ENCODE measurements at regions not wholly inside any gene's neighbourhood (a gene's known extent, or its start where the extent isn't known, plus 50 kb on each side); places are given as distances from the start of the nearest gene placed in this dataset.

DNA sequence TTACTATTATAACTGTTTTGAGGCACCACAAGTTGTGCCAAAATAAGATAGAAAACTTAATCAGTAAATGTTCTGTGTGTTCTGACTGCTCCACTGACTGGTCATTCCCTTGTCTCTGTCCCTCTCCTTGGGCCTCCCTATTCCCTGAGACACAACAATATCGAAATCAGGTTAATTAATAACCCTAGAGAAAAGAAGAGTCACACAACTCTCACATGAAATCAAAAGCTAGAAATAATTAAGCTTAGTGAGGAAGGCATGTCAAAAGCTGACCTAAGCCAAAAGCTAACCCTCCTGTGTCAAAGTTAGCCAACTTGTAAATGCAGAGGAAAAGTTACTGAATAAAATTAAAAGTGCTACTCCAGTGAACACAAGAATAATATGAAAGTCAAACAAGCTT is 53.8 kb upstream of the CCDC196 start:
- Histone ChIP-seq H3K9me3 (replicated peaks; ENCODE audit: insufficient read depth, low read length) (no peaks in the 10 kb centered on the region), H3F3A (ENCODE audit: insufficient read depth, low read length) (no peaks in the 10 kb centered on the region), H3K9me2 (replicated peaks; ENCODE audit: insufficient read depth, low read length) (no peaks in the 10 kb centered on the region), H3K4me2 (ENCODE audit: low read depth, low read length) (no peak overlapping the region), H3K4me1 (ENCODE audit: low read length) (no peaks in the 10 kb centered on the region), H3K4me3 (ENCODE audit: low read length) (no peak overlapping the region), H3K27me3 (replicated peaks; ENCODE audit: insufficient read depth, low read length) (no peaks in the 10 kb centered on the region), H3K36me3 (replicated peaks; ENCODE audit: insufficient read depth, low read length) (no peaks in the 10 kb centered on the region), H2AFZ (ENCODE audit: low read length) (no peak overlapping the region), H3K9ac (ENCODE audit: low read length) (no peak overlapping the region), H3K27ac (ENCODE audit: low read length) (no peak overlapping the region), H3K79me2 (ENCODE audit: low read length) (no peaks in the 10 kb centered on the region), H4K20me1 (ENCODE audit: insufficient read depth, low read length) (no peaks in the 10 kb centered on the region)
- no peak for TF ChIP-seq EZH2phosphoT487 (IDR thresholded peaks at IDR 0.05; ENCODE audit: low read length)
- no peak for TF ChIP-seq EZH2 (optimal IDR thresholded peaks at IDR 0.05; ENCODE audit: low read depth, low read length)
- TF ChIP-seq, protein P1, sequence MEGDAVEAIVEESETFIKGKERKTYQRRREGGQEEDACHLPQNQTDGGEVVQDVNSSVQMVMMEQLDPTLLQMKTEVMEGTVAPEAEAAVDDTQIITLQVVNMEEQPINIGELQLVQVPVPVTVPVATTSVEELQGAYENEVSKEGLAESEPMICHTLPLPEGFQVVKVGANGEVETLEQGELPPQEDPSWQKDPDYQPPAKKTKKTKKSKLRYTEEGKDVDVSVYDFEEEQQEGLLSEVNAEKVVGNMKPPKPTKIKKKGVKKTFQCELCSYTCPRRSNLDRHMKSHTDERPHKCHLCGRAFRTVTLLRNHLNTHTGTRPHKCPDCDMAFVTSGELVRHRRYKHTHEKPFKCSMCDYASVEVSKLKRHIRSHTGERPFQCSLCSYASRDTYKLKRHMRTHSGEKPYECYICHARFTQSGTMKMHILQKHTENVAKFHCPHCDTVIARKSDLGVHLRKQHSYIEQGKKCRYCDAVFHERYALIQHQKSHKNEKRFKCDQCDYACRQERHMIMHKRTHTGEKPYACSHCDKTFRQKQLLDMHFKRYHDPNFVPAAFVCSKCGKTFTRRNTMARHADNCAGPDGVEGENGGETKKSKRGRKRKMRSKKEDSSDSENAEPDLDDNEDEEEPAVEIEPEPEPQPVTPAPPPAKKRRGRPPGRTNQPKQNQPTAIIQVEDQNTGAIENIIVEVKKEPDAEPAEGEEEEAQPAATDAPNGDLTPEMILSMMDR (IDR thresholded peaks at IDR 0.05; ENCODE audit: low read length) = no peak
- no peak for DNase-seq

DNA sequence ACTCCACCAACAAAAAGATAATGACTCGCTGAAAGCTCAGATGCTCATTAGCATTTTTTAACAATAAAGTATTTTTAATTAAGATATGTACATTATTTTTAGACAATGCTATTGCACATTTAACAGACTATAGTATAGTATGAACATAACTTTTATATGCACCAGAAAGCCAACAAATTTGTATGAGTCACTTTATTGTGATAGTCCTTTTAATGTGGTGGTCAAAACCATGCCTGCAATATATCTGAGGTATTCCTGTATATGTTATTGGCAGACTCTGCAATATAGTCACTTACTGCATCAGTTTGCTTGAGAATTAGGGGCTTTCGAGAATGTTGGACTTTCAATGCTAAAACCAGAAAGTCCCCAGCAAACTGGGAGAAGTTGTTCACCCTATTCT is 51.7 kb upstream of the CCDC196 start:
- H3K27me3 ChIP-seq (replicated peaks; ENCODE audit: insufficient read depth, low read length) = no peaks in the 10 kb centered on the region
- H3K36me3 ChIP-seq (replicated peaks; ENCODE audit: insufficient read depth, low read length) = no peaks in the 10 kb centered on the region
- no peaks in the 10 kb centered on the region for H3K9me3 ChIP-seq (replicated peaks; ENCODE audit: insufficient read depth, low read length)
- TF ChIP-seq EZH2 (optimal IDR thresholded peaks at IDR 0.05; ENCODE audit: low read depth, low read length) (no peak), EZH2phosphoT487 (IDR thresholded peaks at IDR 0.05; ENCODE audit: low read length) (no peak)
- TF ChIP-seq, protein P1 (IDR thresholded peaks at IDR 0.05; ENCODE audit: low read length) = no peak
- H4K20me1 ChIP-seq (ENCODE audit: insufficient read depth, low read length) = no peaks in the 10 kb centered on the region
- H3K4me3 ChIP-seq (ENCODE audit: low read length) = no peak overlapping the region
- H3K27ac ChIP-seq (ENCODE audit: low read length) = no peak overlapping the region
- no peaks in the 10 kb centered on the region for H3K79me2 ChIP-seq (ENCODE audit: low read length)
- no peaks in the 10 kb centered on the region for H3K9me2 ChIP-seq (replicated peaks; ENCODE audit: insufficient read depth, low read length)
- no peak overlapping the region for H2AFZ ChIP-seq (ENCODE audit: low read length)
- H3F3A ChIP-seq (ENCODE audit: insufficient read depth, low read length) = no peaks in the 10 kb centered on the region
- no peaks in the 10 kb centered on the region for H3K4me1 ChIP-seq (ENCODE audit: low read length)
- H3K9ac ChIP-seq (ENCODE audit: low read length) = no peak overlapping the region
- H3K4me2 ChIP-seq (ENCODE audit: low read depth, low read length) = no peak overlapping the region
- DNase-seq = no peak

DNA sequence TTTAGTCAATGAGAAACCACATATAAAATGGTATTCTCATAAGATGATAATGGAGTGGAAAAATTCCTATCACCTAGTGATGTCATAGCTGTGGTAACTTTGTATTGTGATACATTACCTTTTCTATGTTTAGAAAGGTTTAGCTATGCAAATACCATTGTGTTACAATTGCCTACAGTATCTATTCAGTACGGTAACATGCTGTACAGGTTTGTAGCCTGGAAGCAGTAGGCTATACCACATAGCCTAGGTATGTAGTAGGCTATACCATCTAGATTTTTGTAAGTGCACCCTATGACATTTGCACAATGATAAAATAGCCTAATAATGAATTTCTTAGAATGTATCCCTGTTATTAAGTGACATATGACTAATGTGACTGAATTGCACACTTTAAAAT is 50.5 kb upstream of the CCDC196 start:
- no peaks in the 10 kb centered on the region for H3K27me3 ChIP-seq (replicated peaks; ENCODE audit: insufficient read depth, low read length)
- no peaks in the 10 kb centered on the region for H3F3A ChIP-seq (ENCODE audit: insufficient read depth, low read length)
- no peak overlapping the region for H3K9ac ChIP-seq (ENCODE audit: low read length)
- no peaks in the 10 kb centered on the region for H3K9me3 ChIP-seq (replicated peaks; ENCODE audit: insufficient read depth, low read length)
- H3K27ac ChIP-seq (ENCODE audit: low read length) = no peak overlapping the region
- TF ChIP-seq EZH2phosphoT487 (IDR thresholded peaks at IDR 0.05; ENCODE audit: low read length) = no peak
- TF ChIP-seq, protein P1 (IDR thresholded peaks at IDR 0.05; ENCODE audit: low read length) = no peak
- no peak overlapping the region for H3K4me2 ChIP-seq (ENCODE audit: low read depth, low read length)
- no peaks in the 10 kb centered on the region for H3K36me3 ChIP-seq (replicated peaks; ENCODE audit: insufficient read depth, low read length)
- H3K4me1 ChIP-seq (ENCODE audit: low read length) = no peaks in the 10 kb centered on the region
- H2AFZ ChIP-seq (ENCODE audit: low read length) = no peak overlapping the region
- no peaks in the 10 kb centered on the region for H4K20me1 ChIP-seq (ENCODE audit: insufficient read depth, low read length)
- no peak overlapping the region for H3K4me3 ChIP-seq (ENCODE audit: low read length)
- H3K9me2 ChIP-seq (replicated peaks; ENCODE audit: insufficient read depth, low read length) = no peaks in the 10 kb centered on the region
- H3K79me2 ChIP-seq (ENCODE audit: low read length) = no peaks in the 10 kb centered on the region
- no peak for DNase-seq
